Body of pancreas (tissue), 4 donors: ENCODE measurements at regions not wholly inside any gene's neighbourhood (a gene's known extent, or its start where the extent isn't known, plus 50 kb on each side); places are given as distances from the start of the nearest gene placed in this dataset.

Experiments
- POLR2A ChIP-seq, 3 donors: fragments of 450-650 bp; IDR thresholded peaks; one replicate each; pipeline ENCODE4 v1.6.1; 2016; ENCODE audit warnings: antibody characterized with exemption in 3 of 3, mild to moderate bottlenecking in 2 of 3
- TF ChIP-seq, protein P1 (sequence below), 7 experiments: fragments of 450-650 bp in 4 of 7; fragments of 200-600 bp in 3 of 7; sonication (generic) in 3 of 7; IDR thresholded peaks; one replicate each; pipeline ENCODE4 v1.5.1; 2016 to 2019; ENCODE audit warnings: antibody characterized with exemption in 7 of 7

DNA sequence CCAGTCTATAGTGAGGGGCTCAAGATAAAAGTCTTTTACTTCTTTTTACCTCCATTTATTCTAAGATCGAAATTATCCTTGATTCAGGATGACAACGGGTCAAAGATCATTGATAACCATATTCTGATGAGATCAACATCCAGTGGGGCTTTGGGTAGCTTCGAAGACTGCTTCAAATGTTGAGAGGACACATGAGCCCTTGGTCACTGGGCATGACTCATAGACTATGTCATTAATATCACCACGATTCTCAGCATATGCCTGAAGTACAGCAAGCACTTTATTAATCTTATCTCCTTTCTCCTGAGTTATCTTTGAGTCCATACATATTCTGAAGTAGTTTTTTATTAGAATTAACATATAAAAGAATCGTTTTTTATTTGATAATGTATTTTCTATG lies 117.1 kb upstream of the DAB2 start:
- TF ChIP-seq, protein P1, sequence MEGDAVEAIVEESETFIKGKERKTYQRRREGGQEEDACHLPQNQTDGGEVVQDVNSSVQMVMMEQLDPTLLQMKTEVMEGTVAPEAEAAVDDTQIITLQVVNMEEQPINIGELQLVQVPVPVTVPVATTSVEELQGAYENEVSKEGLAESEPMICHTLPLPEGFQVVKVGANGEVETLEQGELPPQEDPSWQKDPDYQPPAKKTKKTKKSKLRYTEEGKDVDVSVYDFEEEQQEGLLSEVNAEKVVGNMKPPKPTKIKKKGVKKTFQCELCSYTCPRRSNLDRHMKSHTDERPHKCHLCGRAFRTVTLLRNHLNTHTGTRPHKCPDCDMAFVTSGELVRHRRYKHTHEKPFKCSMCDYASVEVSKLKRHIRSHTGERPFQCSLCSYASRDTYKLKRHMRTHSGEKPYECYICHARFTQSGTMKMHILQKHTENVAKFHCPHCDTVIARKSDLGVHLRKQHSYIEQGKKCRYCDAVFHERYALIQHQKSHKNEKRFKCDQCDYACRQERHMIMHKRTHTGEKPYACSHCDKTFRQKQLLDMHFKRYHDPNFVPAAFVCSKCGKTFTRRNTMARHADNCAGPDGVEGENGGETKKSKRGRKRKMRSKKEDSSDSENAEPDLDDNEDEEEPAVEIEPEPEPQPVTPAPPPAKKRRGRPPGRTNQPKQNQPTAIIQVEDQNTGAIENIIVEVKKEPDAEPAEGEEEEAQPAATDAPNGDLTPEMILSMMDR (IDR thresholded peaks at IDR 0.05), result no peak
- no peak for TF ChIP-seq POLR2A (IDR thresholded peaks at IDR 0.05)
